Mesothelial cell of epicardium (in vitro differentiated cells): ENCODE measurements at regions not wholly inside any gene's neighbourhood (a gene's known extent, or its start where the extent isn't known, plus 50 kb on each side); places are given as distances from the start of the nearest gene placed in this dataset.
A peak's percentile ranks its signal among the peaks of the same experiment; 100 is the strongest.

ENCODE experiments used
- DNase-seq, 2 experiments: peaks; one replicate each; pipeline ENCODE4 v3.0.0; 2021; ENCODE audit warnings: low spot score in 2 of 2; ENCODE audit not compliant: unreplicated experiment in 2 of 2
- H3K27ac Mint-ChIP-seq: 2 replicates; pipeline ENCODE4 v1.8.0; 2021; ENCODE audit warnings: mixed read lengths
- H3K27me3 Mint-ChIP-seq: 2 replicates; pipeline ENCODE4 v1.8.0; 2021; ENCODE audit warnings: low read depth, mixed read lengths
- H3K36me3 Mint-ChIP-seq: 2 replicates; pipeline ENCODE4 v1.8.0; 2021; ENCODE audit warnings: mixed read lengths
- H3K4me1 Mint-ChIP-seq: 2 replicates; pipeline ENCODE4 v1.8.0; 2021; ENCODE audit warnings: mixed read lengths
- H3K4me3 Mint-ChIP-seq: 2 replicates; pipeline ENCODE4 v1.8.0; 2021; ENCODE audit warnings: mild to moderate bottlenecking, moderate library complexity, mixed read lengths
- H3K9me3 Mint-ChIP-seq: 2 replicates; pipeline ENCODE4 v1.8.0; 2021; ENCODE audit warnings: mixed read lengths
- TF ChIP-seq, protein P1 (sequence below): fragments of 200-600 bp; sonication (generic); IDR thresholded peaks from one replicate; pipeline ENCODE4 v1.5.0; 2021; ENCODE audit warnings: antibody characterized with exemption; ENCODE audit not compliant: unreplicated experiment

DNA sequence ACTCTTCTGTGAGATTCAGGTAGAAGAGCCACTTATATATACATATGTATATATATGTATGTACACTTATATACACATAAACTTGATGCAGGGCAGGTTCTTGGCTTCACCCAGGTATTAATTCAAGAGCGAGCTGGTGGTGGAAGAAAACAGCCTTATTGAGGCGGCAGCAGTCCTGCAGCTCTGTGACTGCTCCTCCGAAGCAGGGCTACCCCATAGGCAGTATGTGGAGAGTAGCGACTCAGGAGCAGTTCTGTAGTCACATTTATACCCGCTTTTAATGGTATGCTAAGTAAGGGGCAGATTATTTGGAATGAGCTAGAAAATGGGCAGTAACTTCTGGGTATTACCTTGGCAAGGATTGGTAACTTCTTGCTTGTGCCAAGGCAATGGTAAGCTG, 280.6 kb upstream of the TFPI start:
- TF ChIP-seq, protein P1, sequence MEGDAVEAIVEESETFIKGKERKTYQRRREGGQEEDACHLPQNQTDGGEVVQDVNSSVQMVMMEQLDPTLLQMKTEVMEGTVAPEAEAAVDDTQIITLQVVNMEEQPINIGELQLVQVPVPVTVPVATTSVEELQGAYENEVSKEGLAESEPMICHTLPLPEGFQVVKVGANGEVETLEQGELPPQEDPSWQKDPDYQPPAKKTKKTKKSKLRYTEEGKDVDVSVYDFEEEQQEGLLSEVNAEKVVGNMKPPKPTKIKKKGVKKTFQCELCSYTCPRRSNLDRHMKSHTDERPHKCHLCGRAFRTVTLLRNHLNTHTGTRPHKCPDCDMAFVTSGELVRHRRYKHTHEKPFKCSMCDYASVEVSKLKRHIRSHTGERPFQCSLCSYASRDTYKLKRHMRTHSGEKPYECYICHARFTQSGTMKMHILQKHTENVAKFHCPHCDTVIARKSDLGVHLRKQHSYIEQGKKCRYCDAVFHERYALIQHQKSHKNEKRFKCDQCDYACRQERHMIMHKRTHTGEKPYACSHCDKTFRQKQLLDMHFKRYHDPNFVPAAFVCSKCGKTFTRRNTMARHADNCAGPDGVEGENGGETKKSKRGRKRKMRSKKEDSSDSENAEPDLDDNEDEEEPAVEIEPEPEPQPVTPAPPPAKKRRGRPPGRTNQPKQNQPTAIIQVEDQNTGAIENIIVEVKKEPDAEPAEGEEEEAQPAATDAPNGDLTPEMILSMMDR = no peak
- H3K4me3 Mint-ChIP-seq = no peak overlapping the region
- DNase-seq = no peak
- no peak overlapping the region for H3K27ac Mint-ChIP-seq
- H3K9me3 Mint-ChIP-seq = peaks cover 2% of the 10 kb centered on the region
- no peaks in the 10 kb centered on the region for H3K4me1 Mint-ChIP-seq
- H3K27me3 Mint-ChIP-seq = no peaks in the 10 kb centered on the region
- H3K36me3 Mint-ChIP-seq = no peaks in the 10 kb centered on the region

DNA sequence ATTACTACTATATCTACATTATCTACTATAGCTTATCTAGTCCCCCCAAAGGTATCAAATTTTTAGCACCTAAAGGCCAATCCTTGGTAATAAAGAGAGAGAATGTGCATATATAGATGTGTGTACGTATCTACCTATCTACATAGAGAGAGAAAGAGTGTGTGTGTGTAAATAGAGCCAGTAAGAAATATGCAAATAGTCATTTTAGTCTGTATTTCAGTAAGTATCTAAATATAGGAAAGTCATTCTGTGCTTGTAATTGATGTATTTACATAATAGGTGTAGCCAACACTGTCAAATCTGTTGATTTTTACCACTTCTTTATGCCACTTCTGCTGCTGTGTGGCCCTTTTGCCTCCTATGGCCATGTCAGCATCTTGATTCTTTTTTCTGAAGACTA, 284.5 kb upstream of the TFPI start:
- H3K36me3 Mint-ChIP-seq = no peaks in the 10 kb centered on the region
- H3K27me3 Mint-ChIP-seq = no peaks in the 10 kb centered on the region
- H3K4me1 Mint-ChIP-seq = no peaks in the 10 kb centered on the region
- TF ChIP-seq, protein P1 = no peak
- DNase-seq = no peak
- no peak overlapping the region for H3K4me3 Mint-ChIP-seq
- no peak overlapping the region for H3K27ac Mint-ChIP-seq
- no peaks in the 10 kb centered on the region for H3K9me3 Mint-ChIP-seq

DNA sequence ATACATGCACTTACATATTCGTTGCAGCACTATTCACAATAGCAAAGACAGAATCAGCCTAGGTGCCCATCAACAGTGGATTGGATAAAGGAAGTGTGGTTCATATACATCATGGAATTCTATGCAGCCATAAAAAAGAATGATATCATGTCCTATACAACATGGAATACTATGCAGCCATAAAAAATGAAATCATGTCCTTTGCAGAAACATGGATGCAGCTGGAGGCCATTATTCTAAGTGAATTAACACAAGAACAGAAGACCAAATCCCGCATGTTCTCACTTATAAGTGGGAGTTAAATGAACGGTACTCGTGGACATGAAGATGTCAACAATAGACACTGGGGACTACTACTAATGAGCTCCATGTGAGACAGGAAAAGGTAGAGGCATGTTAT, 288.1 kb upstream of the TFPI start:
- TF ChIP-seq, protein P1 = no peak
- Mint-ChIP-seq H3K36me3 (no peaks in the 10 kb centered on the region), H3K9me3 (no peaks in the 10 kb centered on the region), H3K4me1 (no peaks in the 10 kb centered on the region), H3K4me3 (no peak overlapping the region), H3K27ac (no peak overlapping the region), H3K27me3 (no peaks in the 10 kb centered on the region)
- DNase-seq = no peak

DNA sequence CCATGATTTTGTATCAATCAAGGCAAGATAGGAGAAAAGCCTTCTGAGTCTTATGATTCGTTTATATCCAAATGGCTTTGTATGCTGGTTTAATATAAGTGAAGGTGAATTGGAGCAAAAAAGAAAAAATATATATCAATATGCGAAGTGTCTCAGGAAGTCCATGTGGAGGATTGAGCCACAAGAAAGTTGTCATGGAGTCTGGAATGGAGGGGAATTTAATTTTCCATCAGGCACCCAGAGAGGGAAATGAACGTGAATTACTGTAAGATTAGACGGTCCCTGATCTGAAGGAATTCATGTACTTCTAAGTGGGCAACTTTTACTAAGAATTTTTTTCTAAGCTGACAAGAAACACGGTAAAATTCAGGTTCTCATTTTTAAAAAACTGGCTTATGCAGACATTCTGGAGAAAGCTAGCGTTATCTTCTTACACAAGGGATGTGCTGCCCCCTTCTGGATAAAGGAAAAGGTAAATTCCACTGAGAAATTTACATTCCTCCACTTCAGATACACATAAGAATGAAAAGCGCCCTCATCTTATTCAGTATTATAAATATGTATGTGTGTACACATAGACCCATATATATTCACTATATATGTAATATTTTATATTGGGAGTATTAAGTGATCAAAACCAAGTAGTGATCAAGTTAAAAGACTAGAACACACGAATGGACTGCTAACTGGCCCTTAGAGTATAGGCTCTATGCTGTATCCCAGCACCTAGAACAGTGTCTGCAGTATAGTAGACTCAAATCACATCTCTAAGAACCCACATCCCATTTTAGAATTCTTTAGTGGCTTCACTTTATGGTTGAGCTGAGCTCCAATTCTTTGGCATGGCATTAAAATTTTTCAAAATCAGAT, 289.0 kb upstream of the TFPI start:
- no peak overlapping the region for H3K4me3 Mint-ChIP-seq
- H3K4me1 Mint-ChIP-seq = no peaks in the 10 kb centered on the region
- no peak overlapping the region for H3K27ac Mint-ChIP-seq
- TF ChIP-seq, protein P1 = peak; percentile 69
- no peaks in the 10 kb centered on the region for H3K36me3 Mint-ChIP-seq
- H3K9me3 Mint-ChIP-seq = no peaks in the 10 kb centered on the region
- no peaks in the 10 kb centered on the region for H3K27me3 Mint-ChIP-seq
- DNase-seq = no peak

DNA sequence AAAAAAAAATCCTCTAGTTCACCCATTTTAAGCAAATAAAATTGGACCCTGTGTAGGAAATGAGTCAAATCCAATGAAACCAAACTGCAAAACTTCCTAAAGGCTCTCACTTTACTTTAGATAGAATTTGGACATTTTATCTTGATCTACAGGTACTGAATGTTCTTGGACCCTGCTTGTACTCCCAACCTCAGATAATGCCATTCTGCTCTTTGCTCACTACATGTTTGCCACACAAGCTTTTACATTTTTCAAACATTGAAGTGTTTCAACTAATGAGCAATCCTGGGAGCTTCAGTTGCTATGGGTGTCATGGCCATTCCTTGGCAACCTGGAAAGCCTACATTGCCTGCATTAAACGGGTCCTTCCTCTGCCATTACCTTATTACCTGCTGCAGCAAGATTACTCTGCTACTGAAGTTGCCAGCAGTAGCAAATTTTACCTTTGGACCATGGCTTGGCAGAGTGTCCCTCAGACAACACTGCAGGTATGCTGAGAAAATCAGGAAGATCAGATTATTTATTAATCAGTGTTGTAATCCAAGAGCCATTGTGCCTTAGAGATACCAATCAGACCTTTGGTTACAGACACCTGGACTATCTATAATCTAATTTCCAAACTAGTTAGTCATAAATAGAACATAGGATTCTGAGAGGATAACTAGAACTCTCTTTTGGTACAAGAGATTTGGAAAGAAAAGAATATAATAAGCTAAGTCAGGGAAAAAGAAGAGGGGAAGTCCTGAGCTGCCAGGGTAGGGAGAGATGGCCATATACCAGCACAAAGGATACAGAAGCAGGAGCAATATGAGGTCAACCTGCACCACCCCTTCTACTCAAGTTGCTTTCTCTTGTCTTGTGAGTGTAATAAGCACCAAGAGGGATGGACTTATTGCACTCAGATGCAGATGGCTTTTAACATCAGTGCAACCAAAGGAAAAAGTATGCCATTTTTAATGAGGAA, 293.3 kb upstream of the TFPI start:
- no peak overlapping the region for H3K27ac Mint-ChIP-seq
- H3K4me3 Mint-ChIP-seq = no peak overlapping the region
- no peaks in the 10 kb centered on the region for H3K4me1 Mint-ChIP-seq
- H3K27me3 Mint-ChIP-seq = no peaks in the 10 kb centered on the region
- H3K9me3 Mint-ChIP-seq = no peaks in the 10 kb centered on the region
- H3K36me3 Mint-ChIP-seq = no peaks in the 10 kb centered on the region
- DNase-seq = no peak
- TF ChIP-seq, protein P1 = no peak
